ENCODE measurements at regions not wholly inside any gene's neighbourhood (a gene's known extent, or its start where the extent isn't known, plus 50 kb on each side); places are given as distances from the start of the nearest gene placed in this dataset.

- no peak for DNase-seq
Observed at GRCh38 chrX:39905538-39905891, 192.2 kb downstream of the BCOR start.

- DNase-seq = no peak
Observed at GRCh38 chrX:39905946-39906345, 191.8 kb downstream of the BCOR start.

DNA sequence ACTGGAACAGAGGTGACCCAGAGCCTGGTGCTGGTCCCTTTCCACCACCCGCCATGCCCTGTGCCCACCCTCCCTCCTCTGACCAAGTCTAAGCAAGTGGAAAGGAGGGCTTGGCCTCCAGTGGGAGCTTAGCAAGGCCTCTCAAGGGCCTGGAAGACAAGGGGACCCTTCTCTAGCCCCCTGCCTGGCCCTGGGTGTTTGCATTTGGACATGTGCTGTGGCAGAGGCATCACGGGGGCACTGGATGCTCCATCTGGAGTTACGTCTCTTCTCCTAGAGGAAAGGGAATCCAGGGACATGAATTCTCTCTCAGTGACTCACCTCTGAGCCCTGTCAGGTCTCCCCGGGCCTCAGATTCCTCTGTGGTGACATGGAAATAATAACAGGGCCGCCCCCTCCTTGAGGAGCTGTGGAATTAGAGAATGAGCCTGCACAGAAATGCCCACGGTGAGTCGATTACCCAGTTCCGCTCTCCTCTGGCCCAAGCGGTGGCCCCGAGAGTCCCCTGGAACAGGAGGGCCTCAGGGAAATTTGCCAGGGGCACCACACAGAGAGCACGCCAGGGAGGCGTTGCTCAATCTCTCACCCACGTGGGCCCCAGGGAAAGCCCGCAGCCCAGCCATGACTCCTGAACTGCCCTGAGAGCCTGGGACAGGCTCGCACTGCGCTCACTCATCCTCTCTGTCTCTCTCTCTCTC is 189.6 kb downstream of the BCOR start:
- DNase-seq = no peak

- no peak for DNase-seq
Observed at GRCh38 chrX:39909996-39910395, 187.8 kb downstream of the BCOR start.

DNA sequence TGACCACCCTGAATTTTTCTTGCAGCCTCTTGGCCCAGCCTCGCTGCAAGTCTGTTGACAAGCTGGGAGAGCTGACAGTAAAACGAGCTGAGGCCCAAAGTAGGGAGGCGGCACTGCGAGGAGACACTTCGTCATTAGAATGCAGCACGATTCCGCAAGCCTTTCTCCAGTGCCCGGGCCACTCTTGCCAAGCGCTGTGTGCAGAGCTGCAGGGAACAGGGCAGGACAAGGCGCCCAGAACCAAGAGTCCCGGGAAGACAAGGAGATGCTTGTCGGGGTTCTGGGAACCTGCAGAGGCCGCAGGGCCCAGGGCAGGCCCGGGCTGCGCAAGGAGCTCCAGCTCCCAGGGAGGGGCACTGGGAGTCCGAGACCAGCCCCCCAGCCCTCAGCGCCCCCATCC is 187.1 kb downstream of the BCOR start:
- DNase-seq = no peak

DNA sequence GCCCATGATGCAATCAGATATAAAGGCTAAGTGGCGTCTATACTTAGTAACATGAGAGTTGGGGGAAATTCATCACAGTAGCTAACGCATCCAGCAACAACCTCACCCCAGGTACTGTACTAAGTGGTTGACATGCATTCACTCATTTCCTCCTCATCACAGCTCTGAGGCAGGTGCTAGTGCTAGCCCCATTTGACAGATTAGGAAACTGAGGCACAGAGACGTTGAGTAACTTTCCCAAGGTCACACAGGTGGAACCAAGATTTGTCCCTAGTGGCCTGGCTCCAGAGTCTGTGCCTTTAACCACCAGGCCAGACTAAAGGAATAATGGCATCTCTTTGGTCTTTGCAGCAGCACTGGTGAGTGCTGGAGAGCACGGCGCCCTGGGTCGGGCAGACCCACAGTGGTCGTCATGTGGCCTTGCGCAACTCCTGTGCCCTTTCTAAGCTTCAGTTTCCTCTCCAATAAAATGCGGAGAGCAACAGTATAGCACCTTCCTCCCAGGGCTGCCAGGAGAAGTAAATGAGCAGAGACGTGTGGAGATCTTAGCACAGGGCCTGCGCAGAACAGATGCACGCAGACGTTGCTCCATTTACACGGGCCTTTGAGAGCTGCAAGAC is 186.4 kb downstream of the BCOR start:
- no peak for DNase-seq

DNA sequence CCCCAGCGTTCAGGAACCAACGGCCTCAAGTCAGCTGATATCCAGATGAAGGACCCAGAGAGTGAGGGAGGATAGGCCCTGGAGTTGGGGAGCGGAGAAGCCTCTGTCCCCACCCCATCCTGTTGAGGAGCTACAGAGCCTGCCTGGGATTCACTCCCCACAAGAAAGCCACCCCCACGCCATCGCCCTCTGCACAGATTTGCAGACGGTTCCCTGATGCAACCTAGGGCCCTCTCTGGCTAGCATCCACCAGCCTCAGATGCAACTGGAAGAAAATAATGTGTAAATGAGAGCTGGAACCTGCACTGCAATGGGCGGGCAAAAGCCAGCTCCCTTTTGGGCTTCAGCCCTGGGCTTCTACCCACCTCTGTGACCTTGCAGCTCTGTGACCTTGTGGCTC is 185.6 kb downstream of the BCOR start:
- no peak for DNase-seq

DNA sequence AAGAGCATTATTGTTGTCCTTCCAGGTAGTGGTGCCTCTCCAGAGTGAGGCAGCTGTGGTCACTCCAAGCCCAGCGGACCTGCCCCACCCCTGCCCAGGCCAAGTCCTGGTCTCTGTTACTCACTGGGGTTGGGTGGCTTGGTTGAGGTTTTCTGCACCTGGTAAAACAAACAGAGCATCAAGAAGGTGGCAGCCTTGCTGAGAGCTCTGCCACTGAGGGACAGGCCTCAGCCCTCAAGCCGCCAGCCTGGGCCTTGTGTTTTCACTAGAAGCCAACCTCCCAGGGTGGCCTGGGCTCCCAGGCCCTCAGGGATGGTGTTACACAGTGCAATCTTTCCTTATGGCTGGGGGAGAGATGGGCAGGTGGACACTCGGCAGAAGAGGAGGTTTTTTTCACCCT is 182.7 kb downstream of the BCOR start:
- DNase-seq = no peak

DNA sequence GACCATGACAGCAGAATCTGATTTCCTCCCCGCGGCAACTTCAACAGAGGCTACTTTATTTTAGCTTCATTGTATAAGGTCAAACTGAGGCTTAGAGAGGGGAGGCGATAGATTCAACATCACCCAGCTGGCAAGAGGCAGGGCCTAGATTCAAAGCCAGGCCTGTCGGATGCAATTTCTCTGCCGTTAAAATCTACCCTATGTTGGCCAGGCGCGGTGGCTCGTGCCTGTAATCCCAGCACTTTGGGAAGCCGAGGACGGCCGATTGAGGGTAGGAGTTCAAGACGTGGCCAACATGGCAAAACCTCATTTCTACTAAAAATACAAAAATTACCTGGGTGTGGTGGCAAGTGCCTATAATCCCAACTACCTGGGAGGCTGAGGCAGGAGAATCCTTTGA is 182.2 kb downstream of the BCOR start:
- no peak for DNase-seq

GRCh38 chrX:39921838-39922237 is 175.9 kb downstream of the BCOR start:
- no peak for DNase-seq

GRCh38 chrX:39922488-39922887 is 175.3 kb downstream of the BCOR start:
- DNase-seq = no peak

GRCh38 chrX:39922926-39923325 is 174.8 kb downstream of the BCOR start:
- no peak for DNase-seq

DNA sequence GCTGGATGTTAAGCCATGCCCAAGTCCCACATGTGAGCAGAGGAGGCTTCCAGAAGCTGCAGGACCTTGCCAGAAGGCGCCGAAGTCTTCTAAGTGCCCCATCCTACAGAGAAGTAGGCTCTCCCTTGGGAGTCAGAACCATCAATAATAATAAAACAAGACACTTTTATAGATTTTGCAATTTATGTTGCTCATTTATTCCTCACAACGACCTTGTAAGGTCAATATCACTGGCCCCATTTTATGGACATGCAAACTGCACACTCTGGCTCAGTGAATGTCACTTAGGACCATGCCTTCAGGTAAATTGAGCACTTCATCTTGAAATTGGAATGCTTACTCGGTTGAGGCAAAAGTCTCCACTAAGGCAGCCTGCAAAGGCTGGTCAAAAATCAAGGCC is 170.4 kb downstream of the BCOR start:
- no peak for DNase-seq

- no peak for DNase-seq
Observed at GRCh38 chrX:39928704-39929378, 168.9 kb downstream of the BCOR start.

- no peak for DNase-seq
Observed at GRCh38 chrX:39929379-39930025, 168.3 kb downstream of the BCOR start.

DNA sequence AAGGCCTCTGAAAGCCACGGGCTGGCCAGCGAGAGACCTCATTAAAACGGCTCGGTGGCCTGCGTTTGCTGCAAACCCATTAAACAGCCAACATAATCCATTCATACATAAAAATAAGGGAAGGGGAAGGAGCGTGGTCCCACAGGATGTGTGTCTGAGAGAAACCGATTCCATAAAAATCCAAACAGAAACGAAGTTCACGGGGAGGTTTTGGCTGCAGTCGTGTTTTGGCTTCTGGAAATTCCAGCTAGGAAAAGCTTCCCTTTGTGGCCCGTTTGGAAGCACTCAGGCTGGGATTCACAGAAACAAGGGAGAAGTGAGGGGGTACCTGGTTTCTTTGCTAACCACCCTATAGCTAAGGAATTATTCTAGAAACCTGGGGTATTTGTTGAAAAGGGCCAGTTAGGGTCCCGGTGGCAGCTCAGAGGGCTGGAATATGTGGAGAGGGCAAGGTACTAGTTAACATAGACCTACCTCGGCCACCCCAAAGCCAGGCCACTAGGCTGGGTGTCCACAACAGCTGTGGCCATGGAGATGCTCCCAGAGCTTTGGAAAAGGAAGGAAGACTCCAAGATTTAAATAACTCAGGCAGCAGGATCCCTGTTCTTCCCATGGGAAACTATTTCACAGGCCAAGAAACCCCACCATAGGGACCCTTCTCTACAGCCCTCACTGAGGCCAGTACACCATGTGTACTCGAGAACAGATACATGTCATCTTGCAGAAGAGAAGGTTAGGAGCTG is 166.8 kb downstream of the BCOR start:
- no peak for DNase-seq

DNA sequence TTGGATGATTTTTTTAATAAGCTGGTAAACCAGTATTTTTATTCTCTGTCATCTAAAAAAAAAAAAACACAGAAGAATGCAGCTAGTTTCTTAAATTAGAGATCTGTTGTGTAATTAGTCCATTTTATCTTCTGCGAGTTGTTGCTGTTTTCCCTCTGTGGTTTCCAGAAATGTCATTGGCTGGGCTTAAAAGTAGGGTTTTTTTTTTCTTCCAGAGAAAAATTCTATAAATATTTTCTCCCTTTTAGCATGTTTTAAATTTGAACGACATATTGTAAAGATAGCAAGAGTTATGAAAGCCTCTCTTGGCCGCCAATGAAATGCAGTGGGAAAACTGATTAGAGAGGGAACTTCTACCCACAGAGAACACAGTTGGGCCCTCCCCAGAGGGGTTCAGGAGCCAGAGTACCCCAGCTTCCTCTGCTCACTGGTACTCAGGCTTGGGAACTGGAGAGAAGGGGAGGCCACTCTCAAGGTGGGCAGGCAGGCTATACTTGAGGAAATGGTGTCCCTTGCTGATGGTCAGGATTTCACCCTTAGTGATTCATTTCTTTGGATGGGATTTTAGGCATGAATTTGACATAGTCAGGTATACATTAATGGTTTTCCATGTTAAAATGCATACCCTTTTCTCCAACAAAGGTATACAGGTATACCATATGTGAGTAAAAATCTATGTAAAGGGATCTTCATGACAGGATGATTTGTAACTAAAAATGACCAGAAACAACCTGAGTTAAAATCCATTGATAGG is 166.1 kb downstream of the BCOR start:
- no peak for DNase-seq

GRCh38 chrX:39935411-39936064 is 162.2 kb downstream of the BCOR start:
- DNase-seq = no peak

DNA sequence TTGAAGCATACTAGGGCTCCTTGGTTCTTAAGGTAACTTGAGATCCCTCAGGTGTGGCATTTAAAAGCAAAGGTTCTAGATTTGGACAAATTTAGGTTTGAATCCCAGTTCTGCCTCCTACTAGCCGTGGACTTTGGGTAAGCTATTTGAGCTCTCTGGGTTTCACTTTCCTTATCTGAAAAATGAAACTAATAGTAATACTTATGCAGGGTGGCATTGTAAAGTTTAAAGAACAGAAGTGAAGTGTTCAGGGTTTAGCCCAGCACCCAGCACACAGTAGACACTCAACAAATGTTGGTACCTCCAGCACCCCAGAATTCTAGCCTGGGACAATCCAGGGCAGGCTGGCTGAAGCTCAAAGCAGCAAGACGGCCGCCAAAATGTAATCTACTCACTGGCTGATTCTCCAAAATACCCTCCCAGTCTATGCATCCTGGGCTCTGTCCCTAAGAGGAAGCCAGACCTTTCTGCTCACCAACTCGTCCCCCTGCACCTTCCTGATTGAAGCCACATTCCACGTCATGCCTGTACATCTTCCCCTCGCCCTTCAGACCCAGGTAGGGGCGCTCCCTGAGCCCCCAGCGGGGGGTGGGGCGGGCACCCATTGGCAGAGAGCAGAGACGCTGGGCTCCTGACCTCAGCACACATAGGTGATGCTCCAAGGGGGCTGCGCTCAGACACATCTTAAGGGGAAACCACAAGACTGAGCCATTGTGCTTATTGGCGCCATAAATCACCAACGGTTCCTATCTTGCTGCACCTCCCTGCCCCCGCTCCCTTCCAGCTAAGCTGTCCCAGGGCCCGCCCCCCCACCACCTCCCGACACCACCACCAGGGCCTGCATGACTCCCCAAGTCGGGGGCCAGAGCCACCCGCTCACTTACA is 160.6 kb downstream of the BCOR start:
- DNase-seq = no peak

DNA sequence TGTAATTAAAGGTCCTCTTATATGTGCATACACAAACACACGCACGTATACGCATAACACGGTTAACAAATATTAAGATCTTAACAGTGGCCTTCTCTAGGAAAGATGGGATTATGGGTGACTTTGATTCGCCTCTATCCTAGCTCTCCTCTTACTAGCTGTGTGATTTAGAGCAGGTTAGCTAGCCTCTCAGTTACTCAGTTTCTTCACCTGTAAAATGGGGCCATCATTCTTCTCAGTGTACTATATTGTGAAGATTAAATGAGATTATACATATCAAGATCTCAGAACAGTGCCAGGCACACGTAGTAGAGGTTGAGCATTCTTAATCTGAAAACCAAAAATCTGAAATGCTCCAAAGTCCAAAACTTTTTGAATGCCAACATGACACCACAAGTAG is 159.3 kb downstream of the BCOR start:
- DNase-seq = no peak

DNA sequence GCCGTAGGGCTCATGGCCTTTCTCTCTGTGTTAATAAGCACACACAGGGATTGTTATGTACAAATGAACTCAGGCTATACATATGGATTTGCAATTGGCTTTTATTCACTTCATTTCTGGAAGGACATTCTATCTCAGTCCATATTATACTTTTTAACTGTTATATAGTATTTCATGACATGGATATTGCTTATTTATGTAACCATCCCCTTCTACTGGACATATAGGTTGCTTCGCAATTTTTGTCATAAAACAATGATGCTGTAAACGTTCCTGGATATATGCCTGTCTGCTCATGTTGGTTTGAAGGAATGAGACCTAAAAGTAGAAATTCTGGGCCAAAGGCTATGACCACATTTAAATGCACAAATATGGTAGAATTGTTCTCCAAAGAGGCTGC is 158.1 kb downstream of the BCOR start:
- no peak for DNase-seq

All from NCI-H187 treated with DMSO at 0.1 percent for 48 hours (cell line).